ENCODE measurements at regions not wholly inside any gene's neighbourhood (a gene's known extent, or its start where the extent isn't known, plus 50 kb on each side); places are given as distances from the start of the nearest gene placed in this dataset.

DNA sequence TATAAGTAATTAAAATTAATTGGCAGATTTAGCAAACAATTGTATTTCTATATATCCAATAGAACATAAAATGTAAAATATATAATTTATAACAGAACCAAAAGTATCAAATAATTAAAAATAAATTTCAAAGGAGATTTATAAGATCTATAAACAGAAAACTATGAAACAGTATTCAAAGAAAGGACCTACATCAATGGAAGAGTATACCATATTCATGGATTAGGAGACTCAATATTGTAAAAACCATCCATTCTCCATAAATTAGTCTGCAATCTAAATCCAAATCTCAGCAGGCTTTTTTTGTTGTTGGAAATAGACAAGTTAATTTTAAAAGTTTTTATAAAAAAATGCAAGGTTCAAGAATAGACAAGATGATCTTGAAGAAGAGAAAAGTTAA, 149.0 kb upstream of the RUNX3 start:
- TF ChIP-seq, protein P1, sequence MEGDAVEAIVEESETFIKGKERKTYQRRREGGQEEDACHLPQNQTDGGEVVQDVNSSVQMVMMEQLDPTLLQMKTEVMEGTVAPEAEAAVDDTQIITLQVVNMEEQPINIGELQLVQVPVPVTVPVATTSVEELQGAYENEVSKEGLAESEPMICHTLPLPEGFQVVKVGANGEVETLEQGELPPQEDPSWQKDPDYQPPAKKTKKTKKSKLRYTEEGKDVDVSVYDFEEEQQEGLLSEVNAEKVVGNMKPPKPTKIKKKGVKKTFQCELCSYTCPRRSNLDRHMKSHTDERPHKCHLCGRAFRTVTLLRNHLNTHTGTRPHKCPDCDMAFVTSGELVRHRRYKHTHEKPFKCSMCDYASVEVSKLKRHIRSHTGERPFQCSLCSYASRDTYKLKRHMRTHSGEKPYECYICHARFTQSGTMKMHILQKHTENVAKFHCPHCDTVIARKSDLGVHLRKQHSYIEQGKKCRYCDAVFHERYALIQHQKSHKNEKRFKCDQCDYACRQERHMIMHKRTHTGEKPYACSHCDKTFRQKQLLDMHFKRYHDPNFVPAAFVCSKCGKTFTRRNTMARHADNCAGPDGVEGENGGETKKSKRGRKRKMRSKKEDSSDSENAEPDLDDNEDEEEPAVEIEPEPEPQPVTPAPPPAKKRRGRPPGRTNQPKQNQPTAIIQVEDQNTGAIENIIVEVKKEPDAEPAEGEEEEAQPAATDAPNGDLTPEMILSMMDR (conservative IDR thresholded peaks at IDR 0.05) = no peak
- Histone ChIP-seq H2AK5ac (ENCODE audit: insufficient read length, low read length) (no peak overlapping the region), H4K8ac (replicated peaks; ENCODE audit: insufficient read length, low read depth, low read length) (no peak overlapping the region), H2BK20ac (ENCODE audit: low read depth, low read length, poor library complexity, severe bottlenecking) (no peak overlapping the region), H3K4me1 (ENCODE audit: insufficient read depth, low read length) (no peaks in the 10 kb centered on the region), H2BK120ac (ENCODE audit: low read depth, low read length, poor library complexity, severe bottlenecking) (no peak overlapping the region), H2BK12ac (ENCODE audit: insufficient read length, low read depth, low read length) (no peak overlapping the region), H3K9me3 (ENCODE audit: control insufficient read depth, low read depth, low read length) (no peaks in the 10 kb centered on the region), H3K23ac (ENCODE audit: insufficient read length, low read depth, low read length) (no peak overlapping the region), H3K4me2 (ENCODE audit: insufficient read depth, insufficient read length, low read length) (no peak overlapping the region), H3K14ac (ENCODE audit: insufficient read depth, low read length) (no peak overlapping the region), H3K27ac (ENCODE audit: insufficient read length, low read depth, low read length) (no peak overlapping the region), H4K5ac (ENCODE audit: insufficient read length, low read depth, low read length) (no peak overlapping the region), H4K20me1 (ENCODE audit: control insufficient read depth, insufficient read depth, insufficient read length) (no peaks in the 10 kb centered on the region), H3K79me1 (ENCODE audit: insufficient read depth, low read depth, low read length, poor library complexity, severe bottlenecking) (no peaks in the 10 kb centered on the region), H3K56ac (ENCODE audit: insufficient read length, low read depth, low read length) (no peak overlapping the region), H3K4ac (ENCODE audit: low read depth, low read length) (no peak overlapping the region), H4K91ac (ENCODE audit: insufficient read length, low read depth, low read length) (no peak overlapping the region), H3K27me3 (ENCODE audit: insufficient read depth, low read length) (no peaks in the 10 kb centered on the region), H3K79me2 (ENCODE audit: insufficient read depth, low read length) (no peaks in the 10 kb centered on the region), H2BK15ac (ENCODE audit: low read depth, low read length) (no peak overlapping the region), H2AFZ (ENCODE audit: low read length) (no peak overlapping the region), H3K9ac (ENCODE audit: extremely low read depth, insufficient read length, low read length) (no peak overlapping the region), H3T11ph (ENCODE audit: low read length) (no peak overlapping the region), H3K18ac (ENCODE audit: insufficient read length, low read depth, low read length) (no peak overlapping the region), H3K23me2 (ENCODE audit: insufficient read length, low read depth, low read length, poor library complexity, severe bottlenecking) (no peaks in the 10 kb centered on the region), H2BK5ac (ENCODE audit: insufficient read length, low read length) (no peak overlapping the region)
- Mint-ChIP-seq H3K4me1 (peaks cover 0 to 5% of the 10 kb centered on the region in 2 experiments; a peak in 2 of 4 replicates), H3K36me3 (ENCODE audit: insufficient read depth in 1 of 3, low read depth in 3 of 3) (peaks cover 0 to 2% (median 0%) of the 10 kb centered on the region in 3 experiments; a peak in 2 of 7 replicates), H3K27me3 (ENCODE audit: low read depth) (peaks cover 13% of the 10 kb centered on the region), H3K27ac (no peak overlapping the region), H3K9me3 (peaks cover 8 to 11% of the 10 kb centered on the region in 2 experiments), H3K4me3 (no peak overlapping the region)
- DNase-seq = no peak

Data from H9 (cell line).